GM19467 (cell line): ENCODE measurements at regions not wholly inside any gene's neighbourhood (a gene's known extent, or its start where the extent isn't known, plus 50 kb on each side); places are given as distances from the start of the nearest gene placed in this dataset.

Experiments
- ATAC-seq: cut with Tn5 transposase; IDR thresholded peaks from one replicate; pipeline ENCODE4 v1.9.1; 2021; ENCODE audit warnings: mild to moderate bottlenecking, moderate library complexity; ENCODE audit not compliant: unreplicated experiment

GRCh38 chr12:45623221-45623620 is 106.3 kb upstream of the ARID2 start:
- ATAC-seq = no peak

GRCh38 chr12:45623940-45624339 is 105.6 kb upstream of the ARID2 start:
- no peak for ATAC-seq

GRCh38 chr12:45626965-45627364 is 102.5 kb upstream of the ARID2 start:
- no peak for ATAC-seq

GRCh38 chr12:45627407-45628069 is 102.0 kb upstream of the ARID2 start:
- no peak for ATAC-seq

- no peak for ATAC-seq
These were observed 100.2 kb upstream of the ARID2 start for GRCh38 chr12:45629292-45629691.

- ATAC-seq = no peak
These were observed 95.8 kb upstream of the ARID2 start for GRCh38 chr12:45633733-45634132.

- ATAC-seq = no peak
These were observed 95.1 kb upstream of the ARID2 start for GRCh38 chr12:45634273-45634917.

- ATAC-seq = no peak
These were observed 92.3 kb upstream of the ARID2 start for GRCh38 chr12:45637242-45637641.

GRCh38 chr12:45637706-45638105 is 91.8 kb upstream of the ARID2 start:
- no peak for ATAC-seq

- no peak for ATAC-seq
These were observed 91.1 kb upstream of the ARID2 start for GRCh38 chr12:45638386-45638785.

- no peak for ATAC-seq
These were observed 85.0 kb upstream of the ARID2 start for GRCh38 chr12:45644541-45644940.

- ATAC-seq = no peak
These were observed 82.5 kb upstream of the ARID2 start for GRCh38 chr12:45646851-45647581.

GRCh38 chr12:45648070-45648469 is 81.4 kb upstream of the ARID2 start:
- no peak for ATAC-seq

- ATAC-seq = no peak
These were observed 78.5 kb upstream of the ARID2 start for GRCh38 chr12:45651029-45651428.

- ATAC-seq = no peak
These were observed 75.4 kb upstream of the ARID2 start for GRCh38 chr12:45654002-45654665.

- ATAC-seq = no peak
These were observed 74.3 kb upstream of the ARID2 start for GRCh38 chr12:45655186-45655585.

GRCh38 chr12:45655743-45656142 is 73.8 kb upstream of the ARID2 start:
- no peak for ATAC-seq

- no peak for ATAC-seq
These were observed 71.5 kb upstream of the ARID2 start for GRCh38 chr12:45658020-45658419.

GRCh38 chr12:45660330-45660729 is 69.2 kb upstream of the ARID2 start:
- ATAC-seq = no peak

- ATAC-seq = no peak
These were observed 66.1 kb upstream of the ARID2 start for GRCh38 chr12:45663455-45663854.

- ATAC-seq = no peak
These were observed 63.6 kb upstream of the ARID2 start for GRCh38 chr12:45665941-45666340.

- ATAC-seq = no peak
These were observed 63.1 kb upstream of the ARID2 start for GRCh38 chr12:45666396-45666795.
